HG03064 (cell line): ENCODE measurements at regions not wholly inside any gene's neighbourhood (a gene's known extent, or its start where the extent isn't known, plus 50 kb on each side); places are given as distances from the start of the nearest gene placed in this dataset.

Experiments used
- ATAC-seq: cut with Tn5 transposase; IDR thresholded peaks from one replicate; pipeline ENCODE4 v1.9.1; 2021; ENCODE audit warnings: low read depth; ENCODE audit not compliant: unreplicated experiment

DNA sequence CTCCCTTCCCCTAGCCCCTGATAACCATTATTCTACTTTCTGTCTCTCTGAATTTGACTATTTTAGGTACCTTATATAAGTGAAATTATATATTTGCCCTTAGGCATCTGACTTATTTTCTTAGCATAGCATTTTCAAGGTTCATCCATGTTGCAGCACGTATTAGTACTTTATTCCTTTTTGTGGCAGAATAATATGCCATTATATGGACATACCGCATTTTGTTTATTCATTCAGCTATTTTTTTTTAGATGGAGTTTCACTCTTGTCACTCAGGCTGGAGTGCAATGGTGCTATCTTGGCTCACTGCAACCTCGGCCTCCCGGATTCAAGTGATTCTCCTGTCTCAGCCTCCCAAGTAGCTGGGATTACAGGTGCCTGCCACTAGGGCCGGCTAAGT, 326.2 kb upstream of the PLXNA2 start:
- ATAC-seq, result no peak

DNA sequence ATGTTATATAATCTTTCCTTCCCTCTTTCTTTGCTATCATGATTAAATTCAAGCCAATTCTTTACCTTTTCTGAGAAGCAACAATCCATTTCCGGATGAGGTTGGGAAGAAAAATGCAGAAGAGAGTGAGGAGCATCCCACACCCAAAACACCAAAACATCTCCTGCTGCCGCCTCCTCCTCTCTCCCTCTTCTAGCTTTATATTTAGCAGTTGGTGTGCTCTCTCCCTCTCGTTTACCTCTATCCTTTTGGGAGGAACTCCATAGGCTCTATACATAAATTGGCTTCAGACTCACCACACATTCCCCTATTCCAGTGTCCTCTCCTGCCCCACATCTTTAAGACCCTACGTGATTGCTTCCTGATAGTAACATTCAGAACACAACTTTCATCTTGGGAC, 332.2 kb upstream of the PLXNA2 start:
- no peak for ATAC-seq

DNA sequence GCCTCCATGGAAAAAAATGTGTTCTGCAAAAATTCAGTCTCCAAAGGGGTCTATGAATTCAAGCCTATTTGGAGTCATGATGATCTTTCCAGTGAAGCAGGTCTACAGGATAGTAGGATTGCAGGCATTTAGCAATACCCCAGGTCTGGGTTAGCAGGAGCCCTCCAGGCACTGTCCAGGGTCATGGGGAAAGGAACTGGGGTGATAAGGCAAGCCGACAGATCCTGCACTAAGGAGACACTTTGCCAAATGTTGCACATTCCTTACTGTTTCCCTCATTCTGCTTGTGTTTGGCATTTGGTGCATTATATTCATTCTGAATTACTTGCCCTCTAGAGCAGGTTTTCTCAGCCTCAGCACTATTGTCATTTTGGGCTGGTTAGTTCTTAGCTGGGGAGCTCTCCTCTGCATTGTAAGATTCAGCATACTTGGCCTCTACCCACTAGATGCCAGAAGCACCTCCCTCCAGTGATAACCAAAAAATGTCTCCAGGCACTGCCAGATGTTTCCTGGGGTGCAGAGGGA, 333.3 kb upstream of the PLXNA2 start:
- no peak for ATAC-seq

DNA sequence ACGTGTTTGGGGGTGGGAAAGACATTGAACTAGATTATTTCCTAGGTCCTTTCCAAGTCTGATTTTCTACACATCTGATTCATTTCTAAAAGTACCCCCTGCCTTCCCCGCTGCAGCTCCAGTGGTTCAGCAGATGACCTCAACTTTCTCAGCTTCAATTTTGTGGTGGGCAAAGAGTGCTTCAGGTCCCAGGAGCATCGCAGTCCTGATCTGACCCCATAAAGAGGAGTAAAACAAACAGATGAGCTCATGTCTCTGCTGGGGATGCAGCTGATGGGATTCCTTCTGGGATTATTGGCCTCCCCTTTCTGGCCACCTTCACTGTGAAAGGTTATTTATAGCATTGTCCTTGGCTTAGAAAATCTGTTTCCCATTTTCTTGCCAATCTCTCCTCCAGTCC, 337.0 kb upstream of the PLXNA2 start:
- no peak for ATAC-seq

DNA sequence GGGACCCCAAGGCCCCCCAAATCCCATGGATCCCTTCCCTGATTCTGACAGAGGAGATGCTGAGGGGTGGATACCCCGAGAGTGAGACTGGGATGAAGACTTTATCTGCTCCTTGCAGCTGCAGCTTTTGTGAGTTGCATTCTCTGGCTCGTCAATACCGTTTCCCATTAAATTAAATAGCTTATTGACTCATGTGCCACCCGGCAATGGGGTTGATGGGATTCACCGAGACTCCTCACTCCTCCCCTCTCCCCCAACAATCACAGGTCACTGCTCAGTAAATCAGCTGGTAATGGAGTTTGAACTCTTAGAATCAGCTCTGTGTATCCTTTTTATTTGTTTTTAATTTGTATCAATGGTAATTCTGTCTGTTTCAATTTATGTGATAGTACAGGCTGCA, 337.5 kb upstream of the PLXNA2 start:
- ATAC-seq, result no peak

DNA sequence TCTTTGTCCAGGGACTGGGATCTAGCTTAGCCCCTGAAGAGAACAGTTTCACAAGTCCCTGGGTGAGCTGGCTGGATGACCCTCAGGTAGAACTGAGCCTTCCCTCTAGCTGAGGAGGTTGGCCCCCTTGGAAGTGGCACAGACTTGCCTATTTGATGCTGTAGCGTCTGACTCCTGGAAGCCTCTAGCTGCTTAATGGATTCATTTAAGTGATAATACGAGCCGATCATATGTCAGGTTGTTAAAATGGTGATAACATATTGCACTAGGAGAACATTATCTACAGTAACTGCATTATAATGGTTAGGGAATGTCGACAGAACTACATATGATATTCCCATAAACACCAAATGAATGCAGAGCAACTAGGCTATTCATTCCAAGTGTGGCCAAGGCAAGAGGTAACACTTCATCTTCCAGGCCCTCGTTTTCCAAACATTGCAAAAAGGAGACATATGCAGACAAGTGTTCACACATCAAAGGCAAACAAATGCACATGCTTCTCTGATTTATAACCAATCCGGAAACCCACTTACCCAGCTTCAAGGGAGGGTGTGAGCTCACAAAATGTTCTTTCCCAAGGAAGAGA, 340.1 kb upstream of the PLXNA2 start:
- no peak for ATAC-seq

DNA sequence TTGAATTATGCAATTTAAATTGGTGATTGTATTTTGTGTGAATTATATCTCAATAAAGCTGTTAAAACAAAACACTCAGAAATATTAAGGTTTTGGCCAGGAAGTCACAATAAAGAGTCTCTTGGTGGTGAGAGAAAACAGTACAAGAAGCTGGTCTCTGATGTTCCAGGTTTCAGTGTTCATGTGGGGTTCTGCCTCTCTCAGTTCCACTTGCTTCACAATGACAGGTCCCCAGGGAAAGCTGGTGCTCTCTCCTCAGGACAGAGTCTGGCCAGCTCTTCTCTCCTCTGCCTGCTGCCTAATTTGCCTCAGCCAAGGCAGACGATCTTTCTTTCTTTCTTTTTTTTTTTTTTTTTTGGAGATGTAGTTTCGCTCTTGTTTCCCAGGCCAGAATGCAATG, 342.9 kb upstream of the PLXNA2 start:
- ATAC-seq, result peak; percentile 83

DNA sequence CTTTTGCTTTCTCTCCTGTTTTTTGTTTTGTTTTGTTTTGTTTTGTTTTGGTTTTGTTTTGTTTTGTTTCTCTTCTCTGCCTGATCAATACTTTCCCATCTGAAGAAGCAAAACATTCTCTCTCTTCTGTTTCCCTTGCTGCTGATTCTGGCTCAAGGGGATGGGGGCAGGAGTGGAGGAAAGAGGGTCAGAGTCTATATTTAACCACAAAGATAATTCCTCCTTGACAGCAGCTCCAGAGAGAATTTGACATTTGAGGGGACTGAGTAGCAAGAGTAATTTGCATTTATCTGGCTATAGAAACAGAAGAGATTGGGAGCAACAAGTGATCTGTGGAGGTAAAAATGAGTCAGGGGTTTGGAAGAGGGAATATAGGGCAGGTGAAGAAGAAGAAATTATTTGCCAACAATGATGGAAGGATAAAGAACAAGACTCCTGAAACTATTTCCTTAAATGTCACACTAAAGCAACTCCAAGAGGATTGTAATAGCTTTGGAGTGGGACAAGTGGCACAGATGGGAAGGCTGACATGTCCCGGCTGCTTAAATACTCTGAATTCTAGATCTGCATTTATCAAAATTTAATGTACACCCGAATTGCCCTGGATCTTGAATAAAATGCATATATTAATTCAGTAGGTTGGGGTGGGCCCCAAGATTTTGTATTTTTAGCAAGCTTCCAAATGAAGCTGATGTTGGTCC, 349.3 kb upstream of the PLXNA2 start:
- no peak for ATAC-seq

DNA sequence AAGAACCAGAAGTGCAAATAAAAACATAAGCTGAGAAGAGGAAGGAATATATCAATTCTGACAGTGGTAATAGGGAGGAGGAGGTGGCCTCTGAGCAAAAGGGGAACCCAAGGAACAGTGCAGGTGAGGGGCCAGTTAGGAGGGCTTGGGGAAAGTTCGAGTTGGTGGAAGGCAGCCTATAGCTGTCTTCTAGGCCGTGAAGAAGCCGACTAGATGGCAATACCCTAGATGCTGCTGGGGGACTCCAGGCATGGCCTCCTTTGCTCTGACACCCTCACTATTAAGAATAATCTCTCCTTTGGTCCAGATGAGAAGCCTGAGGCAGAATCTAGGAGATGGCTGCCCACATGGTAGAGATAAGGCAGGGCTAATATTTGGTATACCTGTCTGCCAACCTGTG, 351.1 kb upstream of the PLXNA2 start:
- ATAC-seq, result no peak

DNA sequence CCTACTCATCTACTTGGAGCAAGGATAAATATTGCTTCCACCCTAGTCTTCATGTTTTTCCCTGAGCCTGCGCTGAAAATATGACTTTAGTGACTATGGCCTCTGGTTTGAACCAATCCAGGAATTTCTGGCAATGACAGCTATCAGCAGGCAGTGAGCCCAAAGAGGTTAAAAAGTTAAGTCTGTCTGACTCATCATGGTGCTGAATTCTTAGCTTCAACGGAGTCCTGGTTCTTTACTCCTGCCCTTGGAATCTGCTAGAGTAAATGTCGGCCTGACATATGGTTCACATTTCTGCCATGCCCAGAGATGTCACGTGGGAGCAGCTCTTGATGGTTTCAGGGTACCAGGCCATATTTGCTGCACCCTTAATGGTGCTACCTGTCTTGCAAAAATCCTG, 351.6 kb upstream of the PLXNA2 start:
- no peak for ATAC-seq

DNA sequence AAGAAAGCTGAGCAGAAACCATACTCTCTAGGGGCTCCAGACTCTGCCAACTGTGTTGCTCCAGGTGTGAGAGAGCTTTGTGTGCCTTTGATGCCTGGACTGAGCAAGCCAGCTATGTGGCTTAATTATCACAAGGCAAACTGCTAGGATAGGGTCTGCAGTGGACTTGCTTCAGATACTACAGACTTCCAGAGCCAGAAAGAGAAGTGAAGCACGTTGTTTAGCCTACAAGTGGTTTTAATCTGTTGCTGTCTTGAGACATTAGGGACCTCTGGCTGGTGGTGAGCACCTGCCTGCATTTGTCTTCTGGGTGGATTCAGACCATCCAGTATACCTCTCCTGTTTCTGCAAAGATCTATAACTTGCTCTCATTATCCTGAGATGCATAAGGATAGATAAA, 353.4 kb upstream of the PLXNA2 start:
- ATAC-seq, result no peak

DNA sequence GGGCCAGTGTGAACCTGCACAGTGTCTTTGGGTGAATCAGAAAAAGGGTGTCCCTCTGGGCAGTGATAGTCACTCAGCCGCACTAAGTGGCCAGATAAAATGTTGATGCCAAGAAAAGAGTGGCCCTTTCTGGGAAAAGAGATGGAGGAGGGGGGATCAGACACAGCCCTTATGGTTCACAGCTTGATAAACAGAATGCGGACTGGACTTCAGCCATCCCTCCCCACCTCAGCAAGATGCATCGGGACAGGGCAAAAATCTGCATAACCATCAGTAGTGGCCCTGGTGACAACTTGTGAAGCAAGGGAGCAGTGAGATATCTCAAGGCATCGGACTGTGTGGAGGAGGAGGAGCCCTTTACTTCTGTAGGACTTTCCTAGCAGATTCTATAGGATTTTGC, 353.8 kb upstream of the PLXNA2 start:
- no peak for ATAC-seq

DNA sequence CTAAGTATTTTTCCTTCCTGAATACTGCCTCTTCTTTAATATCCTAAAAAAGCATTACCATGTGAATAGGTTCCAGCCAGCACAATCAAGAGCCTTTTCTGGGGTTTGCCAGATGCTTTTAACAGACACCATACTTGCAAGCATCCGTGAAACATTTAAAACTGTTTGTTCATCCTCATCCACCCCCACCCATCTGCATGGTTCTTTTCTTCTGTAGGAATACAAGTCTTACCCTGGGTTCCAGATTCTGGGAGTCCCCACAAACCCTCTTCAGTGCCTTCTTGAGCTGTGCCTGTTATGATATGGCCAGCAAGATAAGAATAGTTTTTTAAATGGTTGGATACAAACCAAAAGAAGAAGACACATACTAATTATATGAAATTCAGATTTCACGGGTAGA, 354.9 kb upstream of the PLXNA2 start:
- no peak for ATAC-seq

DNA sequence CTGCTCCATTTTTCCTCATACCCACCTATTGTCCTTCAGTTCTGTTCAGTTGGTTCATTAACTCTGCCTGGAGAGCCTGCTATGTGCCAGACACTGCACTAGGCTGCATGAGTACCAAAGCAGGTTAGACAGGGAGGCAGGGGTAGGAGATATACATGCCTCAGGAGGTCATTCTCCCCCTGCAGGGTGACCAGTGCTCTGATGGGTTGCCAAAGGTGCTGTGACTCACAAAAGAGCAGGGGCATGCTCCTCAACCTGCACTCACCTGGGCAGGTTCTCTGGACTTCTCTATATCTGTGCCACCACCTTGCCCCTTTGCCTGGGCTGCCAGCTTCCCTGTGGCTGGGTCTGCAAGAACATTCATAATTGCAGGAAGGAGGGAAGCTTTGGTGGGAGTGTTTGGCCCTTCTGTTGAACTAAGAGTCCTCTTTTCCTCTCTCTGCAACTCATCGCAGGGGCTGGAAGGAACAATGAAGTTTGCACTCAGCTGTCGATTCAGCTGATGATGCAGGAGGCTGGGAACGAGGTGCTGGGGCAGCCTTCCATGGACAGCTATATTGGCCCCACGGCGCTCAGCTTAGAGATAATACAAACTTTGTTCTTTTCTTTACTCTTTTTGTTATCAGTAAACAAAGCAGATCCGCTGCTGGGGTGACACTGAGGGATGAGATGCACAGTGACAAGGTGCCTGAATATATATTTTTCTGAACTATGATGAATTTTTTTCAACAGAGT, 356.4 kb upstream of the PLXNA2 start:
- no peak for ATAC-seq

DNA sequence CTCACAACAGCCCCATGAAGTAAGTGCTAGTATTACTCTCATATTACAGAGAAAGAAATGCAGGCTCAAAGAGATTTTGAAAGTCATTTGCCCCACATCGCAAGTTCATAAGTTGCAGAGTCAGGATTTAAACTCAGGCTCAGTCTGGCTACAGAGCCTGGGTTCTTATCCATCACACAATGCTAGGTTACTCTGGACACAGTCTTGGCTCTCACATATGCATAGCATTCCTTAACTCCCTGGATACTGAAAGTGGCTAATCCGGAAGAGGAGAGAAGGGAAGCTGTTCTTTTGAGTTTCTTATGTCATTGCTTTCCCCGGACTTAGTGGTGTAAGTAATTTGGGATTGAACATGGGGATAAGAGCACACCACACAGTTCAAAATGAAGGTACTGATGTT, 357.4 kb upstream of the PLXNA2 start:
- no peak for ATAC-seq

DNA sequence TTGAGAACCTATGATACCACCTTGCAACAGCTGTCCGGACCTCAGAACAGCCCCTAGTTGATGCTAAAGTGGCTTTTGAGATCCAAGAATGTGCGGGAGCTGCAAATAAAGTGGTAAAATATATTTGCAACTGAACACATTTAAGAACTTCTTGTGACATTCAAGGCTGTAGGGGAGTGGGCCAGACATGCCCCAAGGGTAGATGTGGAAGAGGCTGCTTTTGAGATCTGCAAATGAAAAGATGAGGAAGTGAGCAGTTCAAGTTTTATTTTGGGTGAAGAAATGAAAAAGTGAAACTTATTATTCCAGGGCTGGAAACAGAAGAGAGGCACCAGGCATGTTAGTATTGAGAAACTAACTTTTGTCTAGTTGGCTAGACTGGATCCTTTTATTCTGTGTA, 359.5 kb upstream of the PLXNA2 start:
- no peak for ATAC-seq

DNA sequence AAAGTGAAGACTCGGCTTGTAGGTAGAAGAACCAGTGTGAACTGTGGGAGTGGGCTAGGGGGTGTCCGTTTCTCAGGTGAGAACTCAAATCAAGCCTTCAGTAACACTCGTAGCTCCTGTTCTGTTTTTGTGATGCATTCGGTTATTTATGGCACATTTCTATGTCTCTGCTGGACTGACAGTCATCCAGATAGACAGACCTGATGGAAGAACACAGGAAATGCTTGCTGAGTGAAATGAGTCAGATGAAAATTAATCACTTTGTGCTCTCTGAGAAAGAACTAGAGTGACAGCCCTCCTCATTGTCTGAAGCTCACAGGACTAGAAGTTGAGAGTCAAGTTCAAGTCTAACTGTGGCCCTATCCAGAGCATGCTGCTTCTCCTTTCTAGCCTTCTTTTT, 360.1 kb upstream of the PLXNA2 start:
- peak; percentile 92 for ATAC-seq

DNA sequence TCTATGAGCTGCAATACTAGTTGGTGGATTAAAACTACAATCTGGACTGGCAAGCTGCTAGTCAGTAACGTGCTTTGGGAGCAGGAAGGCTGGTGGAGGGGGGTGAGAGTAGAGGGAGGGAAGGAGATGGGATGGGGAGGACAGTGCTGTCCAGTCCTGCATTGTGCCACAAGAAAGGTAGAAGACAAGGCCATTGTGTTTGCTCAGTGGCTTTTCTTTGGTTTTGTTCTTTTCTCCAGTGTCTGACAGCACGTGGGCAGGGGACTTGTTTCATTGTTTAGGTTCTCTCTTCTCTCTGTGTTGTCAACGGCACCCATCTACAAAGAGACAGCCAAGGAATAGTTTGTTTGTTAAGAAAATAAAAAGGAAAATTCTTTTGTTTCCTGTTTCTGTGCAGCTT, 362.8 kb upstream of the PLXNA2 start:
- ATAC-seq, result no peak

DNA sequence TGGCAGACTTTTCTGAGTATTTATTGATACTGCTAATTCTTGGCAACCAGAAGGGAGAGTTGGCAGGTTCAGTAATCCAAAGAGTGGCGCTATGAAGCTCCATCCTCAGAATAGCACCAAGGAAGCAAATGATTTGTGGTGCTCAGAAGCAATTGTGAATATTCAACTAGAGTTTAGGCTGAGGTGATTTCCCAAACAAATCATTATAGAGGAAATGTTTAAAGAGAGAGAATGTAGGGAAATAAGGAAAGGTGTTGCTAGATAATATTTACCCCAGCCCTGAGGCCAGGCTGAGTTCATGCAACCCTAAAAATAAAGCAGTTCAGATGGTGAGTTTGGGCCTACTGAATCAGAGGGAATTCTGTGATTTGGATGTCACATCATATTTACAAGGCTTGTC, 363.4 kb upstream of the PLXNA2 start:
- no peak for ATAC-seq

DNA sequence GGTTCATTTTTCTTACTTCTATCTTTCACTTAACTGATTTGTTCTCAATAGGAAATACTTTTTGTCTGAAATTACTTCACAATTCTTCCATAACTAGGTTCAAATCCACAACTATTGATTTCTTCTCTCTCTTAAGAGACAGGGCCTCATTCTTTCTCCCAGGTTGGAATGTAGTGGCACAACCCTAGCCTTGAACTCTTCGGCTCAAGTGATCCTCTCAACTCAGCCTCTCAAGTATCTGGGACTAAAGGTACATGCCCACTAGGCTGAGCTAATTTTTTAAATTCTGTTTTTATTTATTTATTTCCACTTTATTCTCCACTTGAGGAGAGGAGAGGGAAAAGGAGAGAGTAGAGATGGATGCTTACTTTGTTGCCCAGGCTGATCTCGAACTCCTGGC, 370.4 kb upstream of the PLXNA2 start:
- no peak for ATAC-seq

DNA sequence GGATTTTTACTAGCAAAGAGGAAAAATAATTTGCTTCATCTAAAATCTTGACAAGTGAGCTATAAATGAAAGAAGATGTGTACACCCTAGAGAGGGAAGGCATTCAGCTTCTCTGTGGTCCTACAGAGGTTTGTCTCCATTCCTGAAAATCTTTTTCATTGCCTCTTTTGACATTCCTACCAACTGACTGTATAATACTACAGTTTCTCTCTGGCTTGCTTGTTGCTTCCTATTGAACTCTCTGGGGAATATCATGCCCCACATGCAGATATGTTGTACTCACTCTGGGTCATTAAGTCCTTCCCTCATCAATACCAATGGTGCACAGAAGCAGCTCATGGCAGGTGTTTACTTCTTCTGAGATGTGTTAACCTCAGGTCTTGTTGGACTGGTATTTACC, 371.2 kb upstream of the PLXNA2 start:
- no peak for ATAC-seq

DNA sequence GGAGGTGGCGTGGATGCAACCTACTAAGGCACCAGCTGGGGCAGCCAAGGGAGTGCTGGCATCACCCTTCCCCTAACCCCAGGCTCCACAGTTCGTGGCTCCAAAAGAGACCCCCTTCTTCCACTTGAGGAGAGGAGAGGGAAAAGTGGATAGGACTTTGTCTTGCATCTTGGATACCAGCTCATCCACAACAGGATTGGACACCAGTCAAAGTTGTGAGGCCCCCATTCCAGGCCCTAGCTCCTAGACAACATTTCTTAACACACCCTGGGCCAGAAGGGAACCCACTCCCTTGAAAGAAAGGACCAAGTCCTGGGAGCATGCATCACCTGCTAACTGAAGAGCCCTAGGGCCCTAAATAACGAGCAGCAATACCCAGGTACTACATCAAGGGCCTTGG, 372.6 kb upstream of the PLXNA2 start:
- no peak for ATAC-seq
